ENCODE measurements at regions not wholly inside any gene's neighbourhood (a gene's known extent, or its start where the extent isn't known, plus 50 kb on each side); places are given as distances from the start of the nearest gene placed in this dataset.
"Not testable (repeated sequence)": the region's sequence is repeated elsewhere in the genome, so short reads cannot be mapped to it uniquely, and the experiment has no call there.

- DNase-seq (ENCODE audit: low read depth in 2 of 2): no peak
Observed at GRCh38 chr12:38016602-38017001, 300.0 kb upstream of the ALG10B start.

- DNase-seq (ENCODE audit: low read depth in 2 of 2): no peak
Observed at GRCh38 chr12:38025916-38026315, 290.7 kb upstream of the ALG10B start.

- no peak for DNase-seq (ENCODE audit: low read depth in 2 of 2)
Observed at GRCh38 chr12:38053113-38053512, 263.5 kb upstream of the ALG10B start.

- DNase-seq (ENCODE audit: low read depth in 2 of 2): no peak
Observed at GRCh38 chr12:38053655-38054464, 262.7 kb upstream of the ALG10B start.

- no peak for DNase-seq (ENCODE audit: low read depth in 2 of 2)
Observed at GRCh38 chr12:38056701-38057689, 259.6 kb upstream of the ALG10B start.

- no peak for DNase-seq (ENCODE audit: low read depth in 2 of 2)
Observed at GRCh38 chr12:38099686-38100085, 216.9 kb upstream of the ALG10B start.

DNA sequence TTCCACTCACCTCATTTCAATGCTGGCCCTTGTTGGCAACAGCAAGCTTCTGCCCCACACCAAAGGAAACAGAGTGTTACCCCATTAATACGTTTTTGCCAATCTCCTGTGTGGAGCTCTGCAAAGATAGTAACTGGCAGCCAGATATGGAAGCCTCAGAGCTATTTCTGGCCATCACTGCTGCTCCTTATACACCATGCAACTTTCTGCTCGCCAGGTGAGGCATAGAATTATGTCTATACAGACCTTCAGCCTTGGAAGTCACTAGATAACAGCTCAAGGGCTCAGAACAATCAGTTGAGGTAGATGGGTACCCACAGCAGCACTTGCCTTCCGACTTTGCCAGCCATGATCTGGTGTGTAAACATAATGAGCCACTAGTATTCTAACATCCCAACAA, 214.8 kb upstream of the ALG10B start:
- DNase-seq (ENCODE audit: low read depth in 2 of 2): no peak

DNA sequence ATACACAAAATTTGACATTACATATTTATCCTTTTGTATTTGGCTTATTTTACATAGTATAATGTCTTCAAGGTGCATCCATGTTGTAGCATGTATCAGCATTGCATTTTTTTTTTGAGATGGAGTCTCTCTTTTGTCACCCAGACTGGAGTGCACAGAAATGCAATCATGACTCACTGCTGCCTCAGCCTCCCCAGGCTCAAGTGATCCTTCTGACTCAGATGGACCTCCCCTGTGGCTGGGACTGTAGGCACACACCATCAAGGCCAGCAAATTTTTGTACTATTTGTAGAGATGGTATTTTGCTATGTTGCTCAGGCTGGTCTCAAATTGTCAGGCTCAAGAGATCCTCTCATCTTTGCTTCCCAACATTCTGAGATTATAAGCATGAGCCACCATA, 214.4 kb upstream of the ALG10B start:
- DNase-seq (ENCODE audit: low read depth in 2 of 2): no peak

DNA sequence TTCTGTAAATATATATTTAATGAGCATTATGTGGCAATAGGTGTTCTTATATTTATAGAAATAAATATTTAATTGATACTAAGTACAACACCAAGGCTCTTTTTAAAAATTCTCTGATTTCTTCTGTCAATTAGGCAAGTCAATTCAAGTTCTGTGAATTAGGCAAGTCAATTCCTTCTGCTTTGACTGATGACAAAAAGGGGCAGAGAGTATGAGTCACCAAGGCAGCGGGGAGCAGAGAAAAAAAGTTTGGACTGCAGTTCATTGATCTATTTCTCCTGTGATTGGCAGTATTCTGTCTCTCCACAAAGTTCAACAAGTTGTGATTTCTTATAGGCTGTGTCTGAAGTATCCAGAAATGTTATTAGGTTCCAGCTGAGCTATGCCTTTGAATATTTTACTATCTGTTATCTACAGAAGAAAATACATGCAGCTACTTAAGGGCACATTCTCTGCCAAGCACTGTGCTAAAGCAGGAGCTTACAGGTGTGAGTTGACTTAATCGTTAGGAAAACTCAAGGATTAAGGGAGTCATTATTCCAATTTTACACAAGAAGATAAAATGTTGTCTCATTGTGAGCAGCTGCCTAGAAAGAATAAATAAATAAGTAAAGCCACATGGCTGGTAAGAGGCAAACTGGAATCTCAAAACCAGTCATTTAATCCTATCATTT, 206.4 kb upstream of the ALG10B start:
- no peak for DNase-seq (ENCODE audit: low read depth in 2 of 2)

GRCh38 chr12:38113991-38114390, 202.6 kb upstream of the ALG10B start:
- no peak for DNase-seq (ENCODE audit: low read depth in 2 of 2)

- no peak for DNase-seq (ENCODE audit: low read depth in 2 of 2)
Observed at GRCh38 chr12:38116968-38117367, 199.6 kb upstream of the ALG10B start.

DNA sequence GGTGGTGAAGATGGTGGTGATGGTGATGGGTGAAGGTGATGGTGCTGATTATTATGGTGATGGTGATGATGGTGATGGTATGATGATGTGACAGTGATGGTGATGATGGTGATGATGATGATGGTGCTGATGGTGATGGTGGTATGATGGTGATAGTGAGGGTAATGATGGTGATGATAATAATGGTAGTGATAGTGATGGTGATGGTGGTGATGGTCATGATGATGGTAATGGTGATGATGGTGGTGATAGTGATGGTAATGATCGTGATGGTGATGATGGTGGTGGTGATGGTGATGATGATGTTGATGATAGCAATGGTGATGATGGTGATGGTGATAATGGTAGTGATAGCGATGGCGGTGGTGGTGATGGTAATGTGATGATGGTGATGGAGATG, 197.9 kb upstream of the ALG10B start:
- no peak for DNase-seq (ENCODE audit: low read depth in 2 of 2)

GRCh38 chr12:38120438-38120837, 196.1 kb upstream of the ALG10B start:
- DNase-seq (ENCODE audit: low read depth in 2 of 2): no peak

GRCh38 chr12:38123028-38123427, 193.5 kb upstream of the ALG10B start:
- not testable (repeated sequence) for DNase-seq (ENCODE audit: low read depth in 2 of 2)

- DNase-seq (ENCODE audit: low read depth in 2 of 2): no peak
Observed at GRCh38 chr12:38123566-38124246, 192.9 kb upstream of the ALG10B start.

DNA sequence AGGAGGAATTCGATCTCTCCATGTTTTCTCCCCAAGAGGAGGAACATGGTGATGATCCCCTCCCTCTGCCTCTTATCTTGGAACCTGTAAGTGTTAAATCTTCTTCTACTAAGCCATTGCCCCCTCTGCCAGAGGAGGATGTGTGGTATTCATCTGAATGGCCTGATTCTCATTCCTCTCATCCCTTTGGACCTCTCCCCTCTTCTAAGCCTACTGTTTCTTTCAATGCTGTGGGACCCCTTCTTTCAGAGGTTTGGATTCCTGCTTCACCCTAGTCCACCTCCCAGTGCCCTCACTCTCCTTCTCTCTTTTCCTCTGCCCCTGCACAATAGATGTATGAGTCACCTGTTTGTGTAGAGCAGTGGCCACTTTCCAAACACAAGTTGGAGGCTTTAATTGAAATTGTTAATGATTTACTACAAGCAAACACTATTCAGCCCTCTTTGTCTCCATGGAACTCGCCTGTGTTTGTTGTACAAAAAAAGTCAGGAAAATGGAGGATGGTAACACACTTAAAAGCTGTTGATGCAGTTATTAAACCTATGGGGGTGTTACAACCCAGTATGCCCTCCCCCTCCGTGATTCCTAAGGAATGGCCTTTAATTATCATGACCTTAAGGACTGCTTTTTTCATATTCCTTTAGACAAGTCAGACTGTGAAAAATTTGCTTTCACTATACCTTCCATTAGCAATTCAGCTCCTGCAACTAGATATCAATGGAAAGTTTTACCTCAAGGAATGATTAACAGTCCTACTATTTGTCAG, 192.1 kb upstream of the ALG10B start:
- DNase-seq (ENCODE audit: low read depth in 2 of 2): no peak

DNA sequence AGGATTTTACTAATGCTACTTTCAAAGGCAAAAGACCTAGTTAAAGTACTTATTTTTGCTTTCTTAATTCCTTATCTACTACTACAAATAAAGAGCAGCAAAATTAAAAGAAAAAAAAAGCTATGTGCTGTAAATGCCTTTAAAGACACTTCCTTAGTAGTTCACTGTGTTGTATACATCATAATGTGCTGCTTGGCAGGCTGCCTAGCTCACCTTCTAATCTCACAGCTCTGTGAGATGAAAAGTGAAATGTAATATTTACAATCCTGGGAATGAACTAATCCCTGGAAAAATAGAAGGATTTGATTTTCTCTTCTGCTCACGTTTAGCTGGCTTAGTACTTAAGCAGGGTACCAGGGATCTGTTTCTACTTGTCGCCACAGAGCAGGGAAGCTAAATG, 184.4 kb upstream of the ALG10B start:
- DNase-seq (ENCODE audit: low read depth in 2 of 2): no peak

- no peak for DNase-seq (ENCODE audit: low read depth in 2 of 2)
Observed at GRCh38 chr12:38137287-38137686, 179.3 kb upstream of the ALG10B start.

DNA sequence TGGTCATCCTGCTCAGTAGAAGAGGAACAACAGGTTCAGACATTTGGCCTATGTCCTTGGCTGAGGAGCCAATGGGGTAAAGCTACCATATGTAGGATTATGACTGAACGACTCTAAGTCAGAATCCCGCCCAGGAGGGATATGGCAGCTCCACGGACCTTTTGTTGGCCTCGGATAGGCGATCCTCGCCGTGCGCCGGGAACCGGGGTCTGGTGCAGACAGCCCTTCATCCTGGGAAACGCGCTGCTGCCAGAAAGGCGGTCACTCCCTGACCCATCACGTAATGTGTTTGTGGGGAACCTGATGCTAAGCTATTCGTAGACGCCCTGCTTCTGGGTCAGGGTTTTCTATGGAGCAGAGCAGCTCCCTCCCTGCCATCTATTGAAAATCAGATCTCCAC, 178.9 kb upstream of the ALG10B start:
- no peak for DNase-seq (ENCODE audit: low read depth in 2 of 2)
